Activated naive CD8-positive, alpha-beta T cell treated with anti-CD3 and anti-CD28 coated beads, Interleukin-2, amount 50 U/mL, for 16 hours (primary cell): ENCODE measurements at regions not wholly inside any gene's neighbourhood (a gene's known extent, or its start where the extent isn't known, plus 50 kb on each side); places are given as distances from the start of the nearest gene placed in this dataset.

Source experiments
- DNase-seq: peaks from one replicate; pipeline ENCODE4 v3.0.0-alpha.2; 2020; ENCODE audit warnings: low read depth, low spot score

DNA sequence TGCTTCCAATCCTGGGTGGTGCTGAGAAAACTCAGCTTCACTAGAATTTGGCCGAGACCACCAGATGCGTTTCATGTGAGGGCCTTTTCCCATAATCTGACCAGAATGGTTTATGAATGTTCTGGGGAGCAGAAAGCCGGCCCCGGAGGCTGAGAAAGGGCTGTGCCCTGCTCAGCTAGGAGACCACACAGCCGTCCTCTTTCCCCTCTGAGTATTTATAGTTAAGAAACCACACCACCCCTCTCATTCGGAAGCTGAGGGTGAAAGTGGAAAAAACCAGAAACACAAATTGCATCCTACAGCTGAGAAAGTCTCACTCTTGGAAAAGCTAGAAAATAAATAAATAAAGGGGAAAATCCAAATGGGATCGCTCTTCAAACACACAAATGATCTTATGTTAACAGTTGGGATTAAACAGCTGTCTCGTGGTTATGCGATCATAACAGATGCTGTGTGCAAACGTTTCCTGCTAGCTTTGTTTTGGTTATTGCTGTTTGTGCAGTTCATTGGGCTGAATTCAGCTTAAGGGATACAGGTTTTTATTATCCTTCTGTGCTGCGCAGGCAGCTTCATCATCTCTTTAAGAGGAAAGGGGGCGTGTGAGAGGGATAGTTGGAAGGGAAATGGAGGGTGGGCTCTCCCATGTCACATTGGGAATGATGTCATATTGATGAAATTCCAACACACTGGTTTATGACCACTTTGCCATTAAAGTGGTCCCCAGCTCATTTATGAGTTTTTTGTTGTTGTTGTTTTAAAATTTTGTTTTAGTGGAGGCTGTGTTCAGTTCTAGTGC is 1026.2 kb upstream of the NR2F2 start:
- no peak for DNase-seq

DNA sequence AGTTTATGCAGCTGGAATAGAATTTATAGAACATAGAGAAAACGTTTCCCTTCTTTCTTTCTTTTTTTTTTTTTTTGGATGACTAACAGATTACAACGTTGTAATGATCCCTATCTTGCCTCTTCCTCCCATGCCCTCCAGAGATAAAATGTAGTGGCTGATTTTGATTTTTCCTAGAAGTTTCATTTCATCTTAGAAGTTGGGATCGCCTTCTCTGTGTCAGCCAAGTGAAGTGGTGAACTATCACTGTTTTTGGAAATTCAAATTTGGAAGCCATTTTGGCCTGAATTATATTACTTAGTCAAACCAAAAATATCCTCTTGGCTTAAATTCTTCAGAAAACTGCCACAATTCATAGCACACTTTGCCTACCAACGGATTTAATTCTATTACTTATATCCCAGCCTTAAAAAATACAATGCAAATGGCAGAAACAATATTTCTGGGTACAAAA is 1025.5 kb upstream of the NR2F2 start:
- DNase-seq, result no peak

DNA sequence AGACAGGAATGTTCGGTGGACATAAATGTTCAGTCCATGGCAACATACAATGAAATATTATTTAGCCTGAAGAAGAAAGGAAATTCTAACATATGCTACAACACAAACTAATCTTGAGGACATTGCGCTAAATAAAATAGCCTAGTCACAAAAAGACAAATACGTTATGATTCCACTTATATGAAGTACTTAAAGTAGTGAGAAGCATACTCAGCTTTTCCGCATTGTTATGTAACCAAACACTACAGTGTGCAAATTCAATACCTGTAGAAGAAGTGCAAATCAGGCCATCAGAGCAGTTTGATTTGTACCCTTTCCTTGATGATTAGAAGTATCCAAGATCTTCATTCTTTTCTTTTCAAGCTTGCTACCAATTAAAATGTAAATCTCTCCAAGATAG is 1023.4 kb upstream of the NR2F2 start:
- DNase-seq, result no peak

DNA sequence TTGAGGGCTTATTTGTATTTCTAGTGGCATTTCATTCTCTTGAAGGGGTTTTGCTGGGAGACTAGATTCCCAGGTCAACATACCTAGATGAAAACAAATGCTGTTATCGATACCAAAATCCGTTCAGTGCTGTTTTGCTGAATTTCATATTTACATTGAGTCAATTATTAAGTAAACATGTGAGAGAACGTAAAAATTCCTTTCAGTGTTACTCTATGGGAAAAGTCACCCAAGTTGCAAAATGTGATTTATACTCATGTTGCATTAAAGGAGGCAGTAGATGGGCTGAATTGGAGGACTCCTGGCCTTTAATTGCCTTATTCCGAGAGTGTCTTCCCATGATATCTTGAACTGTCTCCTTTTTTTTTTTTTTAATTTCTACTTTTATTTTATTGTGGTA is 1011.3 kb upstream of the NR2F2 start:
- DNase-seq, result no peak

DNA sequence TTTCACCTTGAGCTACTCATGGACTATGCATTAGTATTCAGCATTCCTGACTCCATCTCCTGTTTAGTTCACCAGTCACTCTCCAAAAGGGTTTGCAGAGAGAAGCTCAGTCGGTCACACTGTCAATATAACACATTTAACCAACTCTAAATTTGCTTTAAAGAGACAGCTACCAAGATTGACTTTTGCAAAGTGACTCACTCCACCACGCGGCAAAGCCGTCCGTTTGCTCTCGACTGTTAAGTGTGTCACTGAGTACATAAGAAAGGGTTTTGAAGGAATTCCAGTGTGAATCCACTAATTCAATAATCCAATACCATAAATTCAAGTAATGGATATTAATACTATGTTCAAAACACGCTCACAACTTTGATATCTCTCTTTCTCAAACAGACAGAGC is 1006.7 kb upstream of the NR2F2 start:
- no peak for DNase-seq

DNA sequence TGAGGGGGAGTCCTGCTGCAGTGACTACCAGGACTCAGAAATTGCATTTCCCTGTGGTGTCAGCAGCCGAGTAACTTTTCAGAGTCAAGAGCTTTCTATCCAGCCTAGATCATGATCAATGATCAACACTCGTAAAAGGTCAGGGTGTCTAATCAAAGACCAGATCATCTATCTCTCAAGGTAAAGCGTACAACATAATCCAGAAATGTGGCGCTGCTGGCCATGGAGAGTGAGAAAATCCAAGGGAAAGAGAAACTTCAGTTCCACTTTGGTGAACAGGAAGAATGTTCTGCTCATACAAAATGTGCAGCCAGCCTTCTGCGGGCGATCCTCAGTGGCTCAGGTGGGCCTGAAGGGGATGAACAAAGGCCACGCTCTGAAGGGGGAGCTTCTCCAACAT is 1005.8 kb upstream of the NR2F2 start:
- no peak for DNase-seq

- no peak for DNase-seq
Observed at GRCh38 chr15:95325763-95326404, 1004.6 kb upstream of the NR2F2 start.

- DNase-seq, result no peak
Observed at GRCh38 chr15:95326431-95327182, 1003.9 kb upstream of the NR2F2 start.

GRCh38 chr15:95327183-95327525 is 1003.3 kb upstream of the NR2F2 start:
- no peak for DNase-seq

DNA sequence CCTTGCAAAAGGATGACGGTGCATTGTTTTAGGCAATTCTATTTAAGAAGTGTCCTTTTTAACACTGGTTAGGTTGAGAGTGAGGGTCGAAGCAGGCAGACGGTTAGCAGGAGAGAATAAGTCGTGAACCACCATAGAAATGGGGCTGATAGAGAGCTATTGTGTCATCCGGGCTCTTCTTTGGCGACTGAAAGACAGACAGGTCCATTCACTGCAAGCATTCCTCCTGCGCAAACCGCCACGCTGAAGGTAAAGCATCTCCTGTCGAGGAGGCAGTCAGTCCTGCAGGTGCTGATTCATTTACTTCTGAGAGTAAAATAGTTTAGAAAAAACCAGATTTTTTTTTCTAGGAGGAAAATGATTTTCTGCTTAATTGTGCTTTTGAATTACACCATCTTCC is 1002.8 kb upstream of the NR2F2 start:
- DNase-seq, result no peak

DNA sequence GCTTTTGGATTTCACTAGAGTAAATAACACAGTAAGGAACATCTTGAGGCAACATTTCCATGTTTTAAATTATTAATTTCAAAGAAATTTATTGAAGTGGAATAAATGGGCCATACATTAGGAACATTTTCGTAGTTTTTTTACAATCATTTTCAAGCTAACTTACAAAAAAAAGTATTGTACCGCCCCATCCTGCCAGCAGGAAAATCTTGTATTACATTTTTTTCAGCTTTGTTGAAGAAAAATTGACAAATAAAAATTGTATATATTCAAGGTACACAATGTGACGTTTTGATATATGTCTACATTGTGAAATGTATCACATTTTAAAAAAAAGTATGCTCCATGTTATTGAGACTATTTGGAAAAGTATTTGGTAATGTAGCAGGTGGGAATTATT is 1001.9 kb upstream of the NR2F2 start:
- DNase-seq, result no peak

GRCh38 chr15:95329362-95329761 is 1001.1 kb upstream of the NR2F2 start:
- DNase-seq, result no peak

GRCh38 chr15:95341686-95342085 is 988.8 kb upstream of the NR2F2 start:
- no peak for DNase-seq

DNA sequence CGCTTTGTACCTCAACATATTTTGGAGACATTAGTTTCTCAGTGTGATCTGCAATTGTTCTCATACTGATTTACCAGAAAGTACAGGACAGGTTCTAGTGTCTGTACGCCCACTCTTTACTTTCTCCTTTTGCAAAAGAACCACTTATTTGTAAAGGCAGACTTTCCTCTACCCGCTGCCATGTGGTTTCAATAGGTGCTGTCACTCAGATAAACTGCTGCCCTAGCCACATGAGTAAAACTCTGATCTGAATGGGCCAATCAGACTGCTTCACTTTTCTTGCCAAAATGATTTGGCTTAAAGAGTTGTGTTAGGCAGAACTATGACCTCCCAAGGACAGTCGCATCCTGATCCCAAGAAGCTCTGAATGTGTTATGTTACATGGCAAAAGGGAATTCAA is 984.6 kb upstream of the NR2F2 start:
- no peak for DNase-seq

- DNase-seq, result no peak
Observed at GRCh38 chr15:95346721-95347475, 983.6 kb upstream of the NR2F2 start.

- no peak for DNase-seq
Observed at GRCh38 chr15:95347837-95348236, 982.7 kb upstream of the NR2F2 start.

DNA sequence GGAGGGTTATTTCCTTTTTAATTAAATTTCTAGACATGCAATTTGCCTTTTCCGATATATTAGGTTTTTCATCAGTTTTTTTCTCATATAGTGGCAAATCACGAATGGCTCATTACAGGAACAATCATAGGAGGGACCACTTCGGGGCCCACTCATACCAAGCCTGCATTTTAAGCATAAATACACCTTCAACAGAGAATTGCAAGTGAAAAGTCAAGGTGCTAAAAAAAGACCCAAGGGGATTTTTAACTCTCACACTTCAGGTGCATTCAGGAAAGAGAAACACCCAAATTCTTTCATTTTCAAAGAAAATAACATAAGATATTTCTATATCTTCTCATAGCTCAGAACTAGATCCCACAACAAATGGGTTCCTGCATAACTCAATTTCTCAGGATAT is 979.6 kb upstream of the NR2F2 start:
- no peak for DNase-seq

DNA sequence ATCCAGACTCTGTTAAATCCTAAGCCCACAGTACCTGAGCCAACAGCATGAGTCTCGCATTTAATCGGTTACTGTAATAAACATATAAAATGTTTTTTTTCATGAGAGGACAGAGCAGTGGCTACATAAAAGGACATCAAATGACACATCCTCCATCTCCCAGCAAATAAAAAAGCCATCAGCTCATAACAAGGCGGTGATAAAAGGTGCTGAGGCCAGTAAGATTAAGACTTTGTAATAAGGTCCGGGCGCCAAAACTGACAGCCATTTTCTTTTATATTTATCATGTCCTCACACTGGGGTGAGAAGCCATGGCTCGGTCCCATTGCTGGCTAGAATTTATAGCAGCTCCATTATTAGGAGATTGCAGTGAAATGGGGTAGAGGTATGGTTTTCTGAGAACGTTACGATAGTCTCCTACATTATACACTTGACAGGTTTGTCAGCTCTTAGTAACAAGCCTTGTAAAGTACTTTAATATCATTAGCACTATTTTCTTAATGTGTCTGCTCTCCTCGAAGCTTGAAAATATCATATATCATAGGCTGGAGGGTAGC is 977.8 kb upstream of the NR2F2 start:
- no peak for DNase-seq

DNA sequence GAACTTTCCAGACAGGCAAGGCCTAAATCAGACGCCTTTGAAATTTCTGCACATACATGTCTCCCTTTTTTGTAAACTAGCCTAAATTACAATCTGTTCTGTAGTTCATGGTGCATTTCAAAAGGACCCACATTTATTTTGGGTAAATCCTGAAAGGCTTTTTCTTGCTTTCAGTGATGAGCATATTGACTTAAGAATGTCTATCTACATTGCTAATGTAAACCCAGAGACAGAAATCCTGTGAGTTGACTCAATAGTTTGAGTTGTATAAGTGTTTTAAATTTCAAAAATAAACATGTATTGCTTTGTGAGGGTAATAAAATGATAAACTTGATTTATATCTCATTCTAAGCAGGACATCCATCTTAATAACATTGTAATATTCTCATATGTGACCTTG is 977.0 kb upstream of the NR2F2 start:
- no peak for DNase-seq

DNA sequence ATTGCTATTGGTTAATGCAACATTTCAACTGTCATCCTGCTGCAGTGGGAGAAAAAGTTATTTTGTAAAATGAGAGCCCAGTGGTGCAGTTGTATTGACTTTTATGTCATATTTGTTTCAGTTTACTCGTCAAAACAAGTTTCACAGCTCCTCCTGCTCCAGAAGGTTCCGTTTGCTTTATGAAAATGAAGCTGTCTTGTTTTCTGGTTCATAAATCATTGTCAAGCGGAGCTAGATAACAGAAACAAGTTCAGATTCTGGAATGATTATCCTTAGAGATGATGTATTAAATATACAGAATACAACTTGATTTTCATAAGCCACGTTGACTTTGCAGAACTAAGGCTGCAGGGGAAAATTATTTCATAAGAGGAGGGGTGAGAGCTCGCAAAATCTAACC is 970.5 kb upstream of the NR2F2 start:
- no peak for DNase-seq

GRCh38 chr15:95362306-95362705 is 968.2 kb upstream of the NR2F2 start:
- no peak for DNase-seq

DNA sequence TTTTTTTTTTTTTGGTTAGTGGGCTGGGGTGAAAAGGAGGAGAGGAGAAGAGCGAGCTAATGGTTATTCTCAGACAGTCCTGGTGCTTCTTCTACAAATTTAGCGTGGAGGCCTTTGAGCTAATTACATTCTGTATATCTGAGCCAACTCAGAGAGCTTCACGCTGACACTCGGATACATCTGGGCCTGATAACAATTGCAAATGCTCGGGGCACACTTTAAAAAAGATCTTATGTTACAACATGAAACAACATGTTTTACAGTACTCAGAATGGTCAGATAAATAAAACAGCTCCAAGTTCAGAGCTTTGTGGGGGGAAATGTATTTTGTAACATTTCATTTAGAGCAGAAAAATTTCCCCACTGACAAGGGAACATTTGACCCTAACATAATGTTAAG is 966.9 kb upstream of the NR2F2 start:
- no peak for DNase-seq
